Loucy (cell line): ENCODE measurements at regions not wholly inside any gene's neighbourhood (a gene's known extent, or its start where the extent isn't known, plus 50 kb on each side); places are given as distances from the start of the nearest gene placed in this dataset.

Experiments used
- H2AFZ ChIP-seq: fragments of 200-600 bp; sonication (generic); 2 replicates; pipeline ENCODE4 v1.6.0; 2016; ENCODE audit warnings: antibody characterized with exemption, mild to moderate bottlenecking, low read length, moderate library complexity
- H3F3A ChIP-seq: fragments of 200-600 bp; 2 replicates; pipeline ENCODE4 v1.6.0; 2016; ENCODE audit warnings: antibody characterized with exemption, low read depth, mild to moderate bottlenecking
- H3K27me3 ChIP-seq: fragments of 200-600 bp; sonication (generic); 2 replicates; pipeline ENCODE4 v1.6.1; 2014; ENCODE audit warnings: low read length, mild to moderate bottlenecking; ENCODE audit not compliant: insufficient read depth, poor library complexity, severe bottlenecking
- H3K36me3 ChIP-seq: fragments of 200-600 bp; sonication (generic); 2 replicates; pipeline ENCODE4 v1.6.1; 2016; ENCODE audit warnings: low read length; ENCODE audit not compliant: insufficient read depth
- H3K4me1 ChIP-seq: fragments of 200-600 bp; sonication (generic); 2 replicates; pipeline ENCODE4 v1.5.1; 2014; ENCODE audit warnings: low read length, mild to moderate bottlenecking; ENCODE audit not compliant: insufficient read depth, poor library complexity, severe bottlenecking
- H3K4me2 ChIP-seq: fragments of 200-600 bp; sonication (generic); 2 replicates; pipeline ENCODE4 v1.6.0; 2014; ENCODE audit warnings: antibody characterized with exemption, low read length, low read depth, mild to moderate bottlenecking; ENCODE audit not compliant: poor library complexity, severe bottlenecking
- H3K4me3 ChIP-seq: fragments of 200-600 bp; sonication (generic); 2 replicates; pipeline ENCODE4 v1.5.1; 2014; ENCODE audit warnings: low read length, mild to moderate bottlenecking, mixed read lengths; ENCODE audit not compliant: poor library complexity, severe bottlenecking
- H3K79me2 ChIP-seq: fragments of 200-600 bp; sonication (generic); 2 replicates; pipeline ENCODE4 v1.6.1; 2014; ENCODE audit warnings: low read length; ENCODE audit not compliant: insufficient read depth
- H3K9ac ChIP-seq: fragments of 200-600 bp; sonication (generic); 2 replicates; pipeline ENCODE4 v1.6.0; 2014; ENCODE audit warnings: mild to moderate bottlenecking, low read depth, low read length, moderate library complexity; ENCODE audit not compliant: poor library complexity, severe bottlenecking
- H3K9me2 ChIP-seq: fragments of 200-600 bp; sonication (generic); replicated peaks from 2 replicates; pipeline ENCODE4 v1.6.1; 2016; ENCODE audit warnings: low read depth, low read length, mixed read lengths
- H3K9me3 ChIP-seq: fragments of 200-600 bp; sonication (generic); 2 replicates; pipeline ENCODE4 v1.6.1; 2014; ENCODE audit warnings: mild to moderate bottlenecking, antibody characterized with exemption, low read length, low read depth; ENCODE audit not compliant: insufficient read depth
- H4K20me1 ChIP-seq: fragments of 200-600 bp; sonication (generic); 2 replicates; pipeline ENCODE4 v1.6.0; 2014; ENCODE audit warnings: antibody characterized with exemption, low read length, mild to moderate bottlenecking; ENCODE audit not compliant: insufficient read depth, poor library complexity, severe bottlenecking
- CTCF ChIP-seq: fragments of 200-600 bp; sonication (generic); conservative IDR thresholded peaks from 2 replicates; pipeline ENCODE4 v1.5.1; 2014; ENCODE audit warnings: mild to moderate bottlenecking, antibody characterized with exemption, low read length
- EZH2phosphoT487 ChIP-seq: fragments of 200-600 bp; IDR thresholded peaks from 2 replicates; pipeline ENCODE4 v1.6.1; 2018; ENCODE audit warnings: antibody characterized with exemption, mild to moderate bottlenecking, moderate library complexity, borderline replicate concordance

GRCh38 chr6:137981758-137982157, 114.7 kb downstream of the TNFAIP3 start:
- no peaks in the 10 kb centered on the region for H3K27me3 ChIP-seq
- H3K9ac ChIP-seq: no peak overlapping the region
- H3F3A ChIP-seq: no peaks in the 10 kb centered on the region
- H3K79me2 ChIP-seq: no peaks in the 10 kb centered on the region
- no peak overlapping the region for H2AFZ ChIP-seq
- H3K4me1 ChIP-seq: no peaks in the 10 kb centered on the region
- no peak for TF ChIP-seq CTCF
- TF ChIP-seq EZH2phosphoT487: no peak
- H3K9me3 ChIP-seq: no peaks in the 10 kb centered on the region
- H3K36me3 ChIP-seq: no peaks in the 10 kb centered on the region
- no peak overlapping the region for H3K4me3 ChIP-seq
- H4K20me1 ChIP-seq: no peaks in the 10 kb centered on the region
- H3K4me2 ChIP-seq: no peak overlapping the region
- no peaks in the 10 kb centered on the region for H3K9me2 ChIP-seq

GRCh38 chr6:137982418-137983189, 115.5 kb downstream of the TNFAIP3 start:
- Histone ChIP-seq H3K9me2 (no peaks in the 10 kb centered on the region), H3K9ac (no peak overlapping the region), H3K79me2 (no peaks in the 10 kb centered on the region), H3K4me2 (no peak overlapping the region), H3K36me3 (no peaks in the 10 kb centered on the region), H4K20me1 (no peaks in the 10 kb centered on the region), H3K27me3 (no peaks in the 10 kb centered on the region), H3K4me3 (no peak overlapping the region), H2AFZ (no peak overlapping the region), H3K9me3 (no peaks in the 10 kb centered on the region), H3F3A (no peaks in the 10 kb centered on the region), H3K4me1 (no peaks in the 10 kb centered on the region)
- TF ChIP-seq CTCF (no peak), EZH2phosphoT487 (no peak)

- no peaks in the 10 kb centered on the region for H3K9me3 ChIP-seq
- H3K79me2 ChIP-seq: no peaks in the 10 kb centered on the region
- no peak overlapping the region for H2AFZ ChIP-seq
- no peak overlapping the region for H3K4me3 ChIP-seq
- TF ChIP-seq EZH2phosphoT487: no peak
- TF ChIP-seq CTCF: no peak
- H3K27me3 ChIP-seq: no peaks in the 10 kb centered on the region
- no peaks in the 10 kb centered on the region for H3K4me1 ChIP-seq
- H3K9ac ChIP-seq: no peak overlapping the region
- no peaks in the 10 kb centered on the region for H3K36me3 ChIP-seq
- H4K20me1 ChIP-seq: no peaks in the 10 kb centered on the region
- no peak overlapping the region for H3K4me2 ChIP-seq
- H3F3A ChIP-seq: no peaks in the 10 kb centered on the region
- H3K9me2 ChIP-seq: no peaks in the 10 kb centered on the region
Observed at GRCh38 chr6:137983269-137983668, 116.2 kb downstream of the TNFAIP3 start.
